Mesothelial cell of epicardium (in vitro differentiated cells): ENCODE measurements at regions not wholly inside any gene's neighbourhood (a gene's known extent, or its start where the extent isn't known, plus 50 kb on each side); places are given as distances from the start of the nearest gene placed in this dataset.
"Not testable (repeated sequence)": the region's sequence is repeated elsewhere in the genome, so short reads cannot be mapped to it uniquely, and the experiment has no call there.

ENCODE experiments used
- DNase-seq, 2 experiments: peaks; one replicate each; pipeline ENCODE4 v3.0.0; 2021; ENCODE audit warnings: low spot score in 2 of 2; ENCODE audit not compliant: unreplicated experiment in 2 of 2
- H3K27ac Mint-ChIP-seq: 2 replicates; pipeline ENCODE4 v1.8.0; 2021; ENCODE audit warnings: mixed read lengths
- H3K27me3 Mint-ChIP-seq: 2 replicates; pipeline ENCODE4 v1.8.0; 2021; ENCODE audit warnings: low read depth, mixed read lengths
- H3K36me3 Mint-ChIP-seq: 2 replicates; pipeline ENCODE4 v1.8.0; 2021; ENCODE audit warnings: mixed read lengths
- H3K4me1 Mint-ChIP-seq: 2 replicates; pipeline ENCODE4 v1.8.0; 2021; ENCODE audit warnings: mixed read lengths
- H3K4me3 Mint-ChIP-seq: 2 replicates; pipeline ENCODE4 v1.8.0; 2021; ENCODE audit warnings: mild to moderate bottlenecking, moderate library complexity, mixed read lengths
- H3K9me3 Mint-ChIP-seq: 2 replicates; pipeline ENCODE4 v1.8.0; 2021; ENCODE audit warnings: mixed read lengths
- TF ChIP-seq, protein P1 (sequence below): fragments of 200-600 bp; sonication (generic); IDR thresholded peaks from one replicate; pipeline ENCODE4 v1.5.0; 2021; ENCODE audit warnings: antibody characterized with exemption; ENCODE audit not compliant: unreplicated experiment

DNA sequence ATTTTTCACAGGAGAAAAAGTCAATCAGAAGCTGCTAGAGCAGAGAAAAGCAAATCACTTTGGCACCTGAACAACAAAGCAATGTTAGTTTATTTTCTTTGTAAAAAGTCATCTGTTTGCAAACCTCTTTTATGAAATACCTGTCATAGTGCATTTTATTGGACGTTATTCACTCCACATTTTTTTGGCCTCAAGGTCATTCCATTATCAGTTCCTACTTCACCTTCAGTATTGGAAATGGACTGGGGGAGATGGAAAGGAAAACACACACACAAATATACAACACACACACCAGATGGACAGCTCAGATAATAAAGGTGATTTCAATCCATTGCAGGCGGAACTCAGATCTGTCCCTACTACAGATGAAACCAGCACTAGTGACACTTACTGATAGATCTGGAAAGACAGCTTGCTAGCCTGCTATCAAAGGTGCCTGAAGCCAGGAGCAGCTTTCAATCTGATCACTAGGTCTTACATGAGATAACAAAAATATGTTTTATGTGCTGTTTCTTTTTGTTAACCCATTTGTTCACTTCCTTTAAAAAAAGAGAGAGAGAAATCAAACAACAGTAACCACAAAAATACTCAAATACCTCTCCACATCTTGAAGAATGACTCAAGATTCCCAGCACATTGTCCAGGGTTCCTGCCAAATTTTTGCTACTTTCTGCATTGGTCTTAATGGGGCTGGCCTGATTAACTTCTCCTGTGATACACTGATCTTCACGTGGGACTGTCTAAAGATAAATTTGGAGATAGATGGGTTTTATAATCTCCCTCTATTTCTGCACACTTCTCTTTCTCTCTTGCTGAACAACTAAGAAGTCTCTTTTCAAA lies 844.3 kb upstream of the TENM4 start:
- no peak for DNase-seq
- Mint-ChIP-seq H3K4me3 (no peak overlapping the region), H3K27me3 (no peaks in the 10 kb centered on the region), H3K4me1 (peaks cover 7% of the 10 kb centered on the region), H3K27ac (no peak overlapping the region), H3K36me3 (no peaks in the 10 kb centered on the region), H3K9me3 (peaks cover 6% of the 10 kb centered on the region)
- TF ChIP-seq, protein P1, sequence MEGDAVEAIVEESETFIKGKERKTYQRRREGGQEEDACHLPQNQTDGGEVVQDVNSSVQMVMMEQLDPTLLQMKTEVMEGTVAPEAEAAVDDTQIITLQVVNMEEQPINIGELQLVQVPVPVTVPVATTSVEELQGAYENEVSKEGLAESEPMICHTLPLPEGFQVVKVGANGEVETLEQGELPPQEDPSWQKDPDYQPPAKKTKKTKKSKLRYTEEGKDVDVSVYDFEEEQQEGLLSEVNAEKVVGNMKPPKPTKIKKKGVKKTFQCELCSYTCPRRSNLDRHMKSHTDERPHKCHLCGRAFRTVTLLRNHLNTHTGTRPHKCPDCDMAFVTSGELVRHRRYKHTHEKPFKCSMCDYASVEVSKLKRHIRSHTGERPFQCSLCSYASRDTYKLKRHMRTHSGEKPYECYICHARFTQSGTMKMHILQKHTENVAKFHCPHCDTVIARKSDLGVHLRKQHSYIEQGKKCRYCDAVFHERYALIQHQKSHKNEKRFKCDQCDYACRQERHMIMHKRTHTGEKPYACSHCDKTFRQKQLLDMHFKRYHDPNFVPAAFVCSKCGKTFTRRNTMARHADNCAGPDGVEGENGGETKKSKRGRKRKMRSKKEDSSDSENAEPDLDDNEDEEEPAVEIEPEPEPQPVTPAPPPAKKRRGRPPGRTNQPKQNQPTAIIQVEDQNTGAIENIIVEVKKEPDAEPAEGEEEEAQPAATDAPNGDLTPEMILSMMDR, result no peak

DNA sequence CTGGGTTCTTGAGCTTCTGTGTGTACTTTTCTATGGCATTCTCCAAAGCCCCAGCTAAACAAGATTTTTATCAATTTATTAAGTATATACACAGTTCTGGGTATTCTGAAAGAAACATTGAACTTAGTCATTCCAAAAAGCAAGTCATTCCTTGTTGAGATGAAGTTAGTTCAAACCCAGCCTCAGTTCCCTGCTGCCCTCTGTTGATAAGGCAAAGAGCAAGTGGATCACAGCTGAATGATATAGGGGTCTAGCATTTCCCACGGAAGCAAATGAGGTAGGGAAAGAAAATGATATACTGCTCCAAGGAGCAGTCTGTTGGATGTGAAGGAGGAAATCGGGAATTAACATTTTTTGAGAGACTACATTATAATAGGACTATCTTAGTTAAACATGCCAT lies 841.8 kb upstream of the TENM4 start:
- H3K27me3 Mint-ChIP-seq, result no peaks in the 10 kb centered on the region
- no peak for DNase-seq
- no peaks in the 10 kb centered on the region for H3K9me3 Mint-ChIP-seq
- no peaks in the 10 kb centered on the region for H3K36me3 Mint-ChIP-seq
- no peak overlapping the region for H3K4me3 Mint-ChIP-seq
- H3K27ac Mint-ChIP-seq, result no peak overlapping the region
- H3K4me1 Mint-ChIP-seq, result peaks cover 7% of the 10 kb centered on the region
- TF ChIP-seq, protein P1, result no peak

DNA sequence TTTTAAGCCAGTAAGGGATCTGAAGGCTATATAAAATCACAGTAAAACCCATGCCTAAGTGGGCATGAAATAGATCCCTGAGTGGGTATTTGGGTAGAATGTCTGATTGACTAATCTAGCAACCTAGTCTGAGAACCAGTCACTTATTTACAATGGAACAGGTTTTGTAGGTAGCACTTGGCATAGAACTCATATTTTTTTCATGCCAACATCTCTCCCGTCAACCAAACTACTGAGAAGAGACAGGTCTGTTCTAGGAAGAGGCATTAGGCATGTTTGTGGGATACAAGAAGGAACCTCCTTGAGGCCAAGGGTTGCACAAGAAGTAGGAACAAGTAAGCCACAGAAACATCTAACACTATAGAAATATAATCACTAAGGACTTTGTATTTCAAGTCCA lies 840.4 kb upstream of the TENM4 start:
- H3K4me3 Mint-ChIP-seq, result no peak overlapping the region
- no peaks in the 10 kb centered on the region for H3K36me3 Mint-ChIP-seq
- H3K9me3 Mint-ChIP-seq, result no peaks in the 10 kb centered on the region
- TF ChIP-seq, protein P1, result no peak
- H3K27ac Mint-ChIP-seq, result no peak overlapping the region
- peaks cover 7% of the 10 kb centered on the region for H3K4me1 Mint-ChIP-seq
- peaks cover 2% of the 10 kb centered on the region for H3K27me3 Mint-ChIP-seq
- no peak for DNase-seq

DNA sequence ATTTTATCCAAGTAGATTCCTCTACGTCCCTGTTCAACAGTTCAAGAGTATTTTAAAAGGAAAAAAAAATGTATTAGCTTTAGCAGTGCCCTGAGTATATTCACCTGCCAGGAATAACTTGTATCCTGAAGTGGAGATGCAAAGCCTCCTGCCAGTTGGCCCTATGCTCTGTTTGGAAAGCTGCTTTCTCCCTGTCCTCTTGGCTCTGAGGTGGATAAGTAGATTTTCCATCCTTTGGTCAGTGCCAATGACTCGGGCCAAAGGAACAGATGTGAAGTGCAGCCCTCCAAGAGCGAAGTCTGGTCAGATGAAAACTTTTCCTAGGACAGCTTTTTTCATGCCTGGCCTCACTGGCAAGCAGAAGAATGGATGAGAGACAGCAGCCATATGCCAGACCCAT lies 839.9 kb upstream of the TENM4 start:
- peaks cover 2% of the 10 kb centered on the region for H3K27me3 Mint-ChIP-seq
- H3K9me3 Mint-ChIP-seq, result no peaks in the 10 kb centered on the region
- H3K36me3 Mint-ChIP-seq, result no peaks in the 10 kb centered on the region
- TF ChIP-seq, protein P1, result no peak
- H3K4me1 Mint-ChIP-seq, result peaks cover 7% of the 10 kb centered on the region
- DNase-seq, result no peak
- no peak overlapping the region for H3K27ac Mint-ChIP-seq
- H3K4me3 Mint-ChIP-seq, result no peak overlapping the region

DNA sequence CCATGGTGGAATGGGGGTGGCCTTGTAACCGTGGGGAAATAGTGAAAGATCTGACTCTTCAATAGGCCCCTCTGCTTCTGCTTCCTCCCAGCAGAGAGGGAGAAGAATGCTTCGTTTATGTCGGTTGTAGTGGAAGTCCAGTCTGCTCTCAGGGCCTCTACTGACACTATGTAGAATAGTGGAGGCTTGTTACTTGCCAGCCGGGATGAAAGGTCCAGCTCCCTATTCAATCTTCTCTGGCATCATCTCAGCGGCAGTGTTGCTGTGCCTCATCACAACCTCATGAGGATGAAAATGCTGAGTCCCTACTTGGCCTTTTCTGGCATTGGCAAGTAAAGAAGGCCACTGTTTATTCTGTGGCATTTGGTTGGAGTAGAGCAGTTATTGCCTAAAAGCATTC lies 820.9 kb upstream of the TENM4 start:
- DNase-seq, result no peak
- no peak overlapping the region for H3K27ac Mint-ChIP-seq
- H3K4me1 Mint-ChIP-seq, result no peaks in the 10 kb centered on the region
- no peaks in the 10 kb centered on the region for H3K27me3 Mint-ChIP-seq
- TF ChIP-seq, protein P1, result no peak
- no peaks in the 10 kb centered on the region for H3K36me3 Mint-ChIP-seq
- H3K4me3 Mint-ChIP-seq, result no peak overlapping the region
- H3K9me3 Mint-ChIP-seq, result peaks cover 3% of the 10 kb centered on the region

DNA sequence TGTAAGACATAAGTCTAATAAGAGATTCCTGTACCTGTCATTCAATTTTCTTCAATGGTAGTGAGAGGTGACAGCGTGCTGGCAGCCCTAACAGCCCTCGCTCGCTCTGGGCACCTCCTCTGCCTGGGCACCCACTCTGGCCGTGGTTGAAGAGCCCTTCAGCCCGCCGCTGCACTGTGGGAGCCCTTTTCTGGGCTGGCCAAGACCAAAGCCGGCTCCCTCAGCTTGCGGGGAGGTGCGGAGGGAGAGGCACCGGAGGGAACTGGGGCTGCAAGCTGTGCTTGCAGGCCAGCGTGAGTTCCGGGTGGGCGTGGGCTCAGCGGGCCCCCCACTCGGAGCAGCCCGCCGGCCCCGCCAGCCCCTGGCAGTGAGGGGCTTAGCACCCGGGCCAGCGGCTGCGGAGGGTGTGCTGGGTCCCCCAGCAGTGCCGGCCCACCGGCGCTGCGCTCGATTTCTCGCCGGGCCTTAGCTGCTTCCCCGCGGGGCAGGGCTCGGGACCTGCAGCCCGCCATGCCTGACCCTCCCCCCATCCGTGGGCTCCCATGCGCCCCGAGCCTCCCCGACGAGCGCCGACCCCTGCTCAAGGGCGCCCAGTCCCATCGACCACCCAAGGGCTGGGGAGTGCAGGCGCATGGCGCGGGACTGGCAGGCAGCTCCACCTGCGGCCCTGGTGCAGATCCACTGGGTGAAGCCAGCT lies 816.6 kb upstream of the TENM4 start:
- DNase-seq, H3K27me3 Mint-ChIP-seq, H3K9me3 Mint-ChIP-seq, H3K4me1 Mint-ChIP-seq, H3K27ac Mint-ChIP-seq, H3K36me3 Mint-ChIP-seq, H3K4me3 Mint-ChIP-seq: not testable (repeated sequence)
